H9 (cell line): ENCODE measurements at regions not wholly inside any gene's neighbourhood (a gene's known extent, or its start where the extent isn't known, plus 50 kb on each side); places are given as distances from the start of the nearest gene placed in this dataset.

Experiments used
- DNase-seq: peaks from one replicate; pipeline ENCODE4 v3.0.0-alpha.2; 2017
- H2AFZ ChIP-seq: one replicate; pipeline ENCODE4 v1.6.1; 2013; ENCODE audit warnings: mild to moderate bottlenecking, low read length, control low read depth, moderate library complexity
- H2AK5ac ChIP-seq: 2 replicates; pipeline ENCODE4 v1.6.1; 2013; ENCODE audit warnings: low read length, control low read depth, mixed read lengths; ENCODE audit not compliant: insufficient read length
- H2BK120ac ChIP-seq: one replicate; pipeline ENCODE4 v1.6.1; 2013; ENCODE audit warnings: low read depth, mild to moderate bottlenecking, low read length, control low read depth, inconsistent platforms; ENCODE audit not compliant: poor library complexity, severe bottlenecking
- H2BK12ac ChIP-seq: 2 replicates; pipeline ENCODE4 v1.6.1; 2013; ENCODE audit warnings: low read length, control low read depth, mixed read lengths, low read depth; ENCODE audit not compliant: insufficient read length
- H2BK15ac ChIP-seq: 2 replicates; pipeline ENCODE4 v1.6.1; 2013; ENCODE audit warnings: low read depth, low read length, control low read depth
- H2BK20ac ChIP-seq: one replicate; pipeline ENCODE4 v1.6.1; 2013; ENCODE audit warnings: low read depth, mild to moderate bottlenecking, low read length, control low read depth, inconsistent platforms; ENCODE audit not compliant: poor library complexity, severe bottlenecking
- H2BK5ac ChIP-seq: 2 replicates; pipeline ENCODE4 v1.6.1; 2013; ENCODE audit warnings: low read length, control low read depth, mixed read lengths; ENCODE audit not compliant: insufficient read length
- H3K14ac ChIP-seq: 2 replicates; pipeline ENCODE4 v1.6.1; 2013; ENCODE audit warnings: low read length, control low read depth; ENCODE audit not compliant: insufficient read depth
- H3K18ac ChIP-seq: 2 replicates; pipeline ENCODE4 v1.6.1; 2013; ENCODE audit warnings: low read depth, mild to moderate bottlenecking, mixed read lengths, low read length, control low read depth; ENCODE audit not compliant: insufficient read length
- H3K23ac ChIP-seq: 2 replicates; pipeline ENCODE4 v1.6.1; 2013; ENCODE audit warnings: low read length, control low read depth, mixed read lengths, low read depth; ENCODE audit not compliant: insufficient read length
- H3K23me2 ChIP-seq: 2 replicates; pipeline ENCODE4 v1.6.1; 2013; ENCODE audit warnings: low read depth, mild to moderate bottlenecking, mixed read lengths, low read length, control low read depth; ENCODE audit not compliant: insufficient read length, poor library complexity, severe bottlenecking
- H3K27ac ChIP-seq: 2 replicates; pipeline ENCODE4 v1.5.1; 2013; ENCODE audit warnings: low read length, control low read depth, mixed read lengths, low read depth; ENCODE audit not compliant: insufficient read length
- H3K27me3 ChIP-seq: 2 replicates; pipeline ENCODE4 v1.6.1; 2013; ENCODE audit warnings: low read length, control low read depth, inconsistent platforms; ENCODE audit not compliant: insufficient read depth
- H3K4ac ChIP-seq: 2 replicates; pipeline ENCODE4 v1.6.1; 2013; ENCODE audit warnings: low read depth, mild to moderate bottlenecking, control low read depth, inconsistent platforms, low read length, moderate library complexity
- H3K4me1 ChIP-seq: 2 replicates; pipeline ENCODE4 v1.6.1; 2013; ENCODE audit warnings: low read length, control low read depth, inconsistent platforms; ENCODE audit not compliant: insufficient read depth
- H3K4me2 ChIP-seq: 2 replicates; pipeline ENCODE4 v1.6.1; 2013; ENCODE audit warnings: low read length, control low read depth, mixed read lengths; ENCODE audit not compliant: insufficient read length, insufficient read depth
- H3K56ac ChIP-seq: 2 replicates; pipeline ENCODE4 v1.6.1; 2013; ENCODE audit warnings: low read depth, mild to moderate bottlenecking, mixed read lengths, low read length, control low read depth; ENCODE audit not compliant: insufficient read length
- H3K79me1 ChIP-seq: 2 replicates; pipeline ENCODE4 v1.6.1; 2013; ENCODE audit warnings: low read depth, mild to moderate bottlenecking, moderate library complexity, low read length, control low read depth, inconsistent platforms; ENCODE audit not compliant: insufficient read depth, poor library complexity, severe bottlenecking
- H3K79me2 ChIP-seq: 2 replicates; pipeline ENCODE4 v1.6.1; 2013; ENCODE audit warnings: low read length, control low read depth, inconsistent platforms; ENCODE audit not compliant: insufficient read depth
- H3K9ac ChIP-seq: 2 replicates; pipeline ENCODE4 v1.6.1; 2013; ENCODE audit warnings: low read length, control low read depth, mixed read lengths; ENCODE audit not compliant: insufficient read length; ENCODE audit errors: extremely low read depth
- H3K9me3 ChIP-seq: one replicate; pipeline ENCODE4 v1.6.1; 2013; ENCODE audit warnings: low read depth, low read length, inconsistent platforms; ENCODE audit not compliant: control insufficient read depth
- H3T11ph ChIP-seq: one replicate; pipeline ENCODE4 v1.6.1; 2013; ENCODE audit warnings: mild to moderate bottlenecking, low read length, control low read depth, inconsistent platforms
- H4K20me1 ChIP-seq: one replicate; pipeline ENCODE4 v1.6.1; 2013; ENCODE audit not compliant: control insufficient read depth, insufficient read length, insufficient read depth
- H4K5ac ChIP-seq: 2 replicates; pipeline ENCODE4 v1.6.1; 2013; ENCODE audit warnings: low read depth, mild to moderate bottlenecking, mixed read lengths, low read length, control low read depth; ENCODE audit not compliant: insufficient read length
- H4K8ac ChIP-seq: replicated peaks from 2 replicates; pipeline ENCODE4 v1.6.1; 2013; ENCODE audit warnings: low read length, control low read depth, mixed read lengths, low read depth; ENCODE audit not compliant: insufficient read length
- H4K91ac ChIP-seq: 2 replicates; pipeline ENCODE4 v1.6.1; 2013; ENCODE audit warnings: low read depth, mild to moderate bottlenecking, moderate library complexity, mixed read lengths, low read length, control low read depth; ENCODE audit not compliant: insufficient read length
- H3K27ac Mint-ChIP-seq, 3 experiments: 2 replicates in 2 of 3; 3 replicates in 1 of 3; pipeline ENCODE4 v1.8.0; 2020 to 2021; ENCODE audit warnings: mixed read lengths in 3 of 3, mild to moderate bottlenecking in 1 of 3, moderate library complexity in 1 of 3
- H3K27me3 Mint-ChIP-seq: 2 replicates; pipeline ENCODE4 v1.8.0; 2021; ENCODE audit warnings: low read depth, mild to moderate bottlenecking, moderate library complexity, mixed read lengths
- H3K36me3 Mint-ChIP-seq, 3 experiments: 2 replicates in 2 of 3; 3 replicates in 1 of 3; pipeline ENCODE4 v1.8.0; 2020 to 2021; ENCODE audit warnings: low read depth in 3 of 3, mixed read lengths in 3 of 3; ENCODE audit not compliant: insufficient read depth in 1 of 3
- H3K4me1 Mint-ChIP-seq, 2 experiments: 2 replicates each; pipeline ENCODE4 v1.8.0; 2020; ENCODE audit warnings: mixed read lengths in 2 of 2
- H3K4me3 Mint-ChIP-seq, 2 experiments: 2 replicates in 1 of 2; 3 replicates in 1 of 2; pipeline ENCODE4 v1.8.0; 2020 to 2021; ENCODE audit warnings: mild to moderate bottlenecking in 2 of 2, mixed read lengths in 2 of 2, moderate library complexity in 1 of 2
- H3K9me3 Mint-ChIP-seq, 2 experiments: 2 replicates in 1 of 2; 3 replicates in 1 of 2; pipeline ENCODE4 v1.8.0; 2020; ENCODE audit warnings: mild to moderate bottlenecking in 2 of 2, mixed read lengths in 2 of 2, moderate library complexity in 1 of 2
- CTCF ChIP-seq: fragments of 200-600 bp; sonication (generic); conservative IDR thresholded peaks from 3 replicates; pipeline ENCODE4 v1.8.0; 2021; ENCODE audit warnings: antibody characterized with exemption, mild to moderate bottlenecking
- WGBS: extraction: QIAGEN DNeasy Blood & Tissue Kit; methylation state at CpG from one replicate; pipeline ENCODE4 v1.1.7; 2013; ENCODE audit warnings: missing lambda C conversion rate, low lambda C conversion rate, mixed read lengths; ENCODE audit not compliant: insufficient read length; ENCODE audit errors: extremely low coverage; 5-methylcytosine and 5-hydroxymethylcytosine counted together

GRCh38 chr17:71757156-71757555 lies 363.7 kb upstream of the SOX9 start:
- Mint-ChIP-seq H3K4me3 (no peak overlapping the region), H3K36me3 (no peaks in the 10 kb centered on the region), H3K9me3 (no peaks in the 10 kb centered on the region), H3K27ac (no peak overlapping the region), H3K27me3 (no peaks in the 10 kb centered on the region), H3K4me1 (no peaks in the 10 kb centered on the region)
- H3K56ac ChIP-seq = no peak overlapping the region
- H3K23ac ChIP-seq = no peak overlapping the region
- no peak overlapping the region for H2BK120ac ChIP-seq
- H3K4me2 ChIP-seq = no peak overlapping the region
- no peak overlapping the region for H2BK20ac ChIP-seq
- no peaks in the 10 kb centered on the region for H3K4me1 ChIP-seq
- no peaks in the 10 kb centered on the region for H3K79me1 ChIP-seq
- H3K9me3 ChIP-seq = no peaks in the 10 kb centered on the region
- no peak for DNase-seq
- no peak overlapping the region for H3K9ac ChIP-seq
- H3K79me2 ChIP-seq = no peaks in the 10 kb centered on the region
- no peak overlapping the region for H4K91ac ChIP-seq
- TF ChIP-seq CTCF = no peak
- no peaks in the 10 kb centered on the region for H4K20me1 ChIP-seq
- WGBS = no CpG with 5 or more reads among the region's 5 CpGs
- H2BK12ac ChIP-seq = no peak overlapping the region
- no peak overlapping the region for H3K4ac ChIP-seq
- no peaks in the 10 kb centered on the region for H3K27me3 ChIP-seq
- no peak overlapping the region for H3K14ac ChIP-seq
- no peak overlapping the region for H4K8ac ChIP-seq
- no peak overlapping the region for H2AK5ac ChIP-seq
- H3K27ac ChIP-seq = no peak overlapping the region
- no peak overlapping the region for H2BK15ac ChIP-seq
- no peaks in the 10 kb centered on the region for H3K23me2 ChIP-seq
- no peak overlapping the region for H2BK5ac ChIP-seq
- H2AFZ ChIP-seq = no peak overlapping the region
- H4K5ac ChIP-seq = no peak overlapping the region
- H3T11ph ChIP-seq = no peak overlapping the region
- no peak overlapping the region for H3K18ac ChIP-seq
